GM12873 (cell line): ENCODE measurements at regions not wholly inside any gene's neighbourhood (a gene's known extent, or its start where the extent isn't known, plus 50 kb on each side); places are given as distances from the start of the nearest gene placed in this dataset.

Experiments
- TF ChIP-seq, protein P1 (sequence below): IDR thresholded peaks from 2 replicates; pipeline ENCODE4 v1.5.1; 2012; ENCODE audit warnings: low read depth, mild to moderate bottlenecking, moderate library complexity, low read length, control low read depth; ENCODE audit not compliant: insufficient read depth; ENCODE audit errors: missing control alignments

DNA sequence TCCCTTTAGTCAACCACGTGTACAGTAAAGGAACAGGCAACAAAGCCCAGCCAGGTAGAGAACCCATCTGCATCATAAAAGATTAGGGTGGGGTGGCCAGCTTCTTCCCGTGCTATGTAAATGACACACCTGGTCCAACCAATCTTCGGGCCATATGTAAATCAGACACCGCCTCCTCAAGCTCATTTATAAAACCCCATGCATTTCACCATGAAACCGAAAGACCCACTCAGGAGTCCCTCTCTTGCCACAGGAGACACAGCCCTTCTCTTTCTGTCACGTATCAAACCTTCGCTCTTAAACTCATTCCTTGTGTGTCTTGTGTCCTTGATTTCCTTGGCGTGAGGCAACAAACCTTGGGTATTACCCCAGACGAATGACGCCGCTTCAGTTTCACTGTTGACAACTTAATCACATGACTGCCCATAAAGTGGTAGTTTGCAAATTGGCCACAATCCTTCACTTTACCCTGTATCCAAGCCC is 59.8 kb upstream of the TBPL2 start:
- TF ChIP-seq, protein P1, sequence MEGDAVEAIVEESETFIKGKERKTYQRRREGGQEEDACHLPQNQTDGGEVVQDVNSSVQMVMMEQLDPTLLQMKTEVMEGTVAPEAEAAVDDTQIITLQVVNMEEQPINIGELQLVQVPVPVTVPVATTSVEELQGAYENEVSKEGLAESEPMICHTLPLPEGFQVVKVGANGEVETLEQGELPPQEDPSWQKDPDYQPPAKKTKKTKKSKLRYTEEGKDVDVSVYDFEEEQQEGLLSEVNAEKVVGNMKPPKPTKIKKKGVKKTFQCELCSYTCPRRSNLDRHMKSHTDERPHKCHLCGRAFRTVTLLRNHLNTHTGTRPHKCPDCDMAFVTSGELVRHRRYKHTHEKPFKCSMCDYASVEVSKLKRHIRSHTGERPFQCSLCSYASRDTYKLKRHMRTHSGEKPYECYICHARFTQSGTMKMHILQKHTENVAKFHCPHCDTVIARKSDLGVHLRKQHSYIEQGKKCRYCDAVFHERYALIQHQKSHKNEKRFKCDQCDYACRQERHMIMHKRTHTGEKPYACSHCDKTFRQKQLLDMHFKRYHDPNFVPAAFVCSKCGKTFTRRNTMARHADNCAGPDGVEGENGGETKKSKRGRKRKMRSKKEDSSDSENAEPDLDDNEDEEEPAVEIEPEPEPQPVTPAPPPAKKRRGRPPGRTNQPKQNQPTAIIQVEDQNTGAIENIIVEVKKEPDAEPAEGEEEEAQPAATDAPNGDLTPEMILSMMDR, result no peak

DNA sequence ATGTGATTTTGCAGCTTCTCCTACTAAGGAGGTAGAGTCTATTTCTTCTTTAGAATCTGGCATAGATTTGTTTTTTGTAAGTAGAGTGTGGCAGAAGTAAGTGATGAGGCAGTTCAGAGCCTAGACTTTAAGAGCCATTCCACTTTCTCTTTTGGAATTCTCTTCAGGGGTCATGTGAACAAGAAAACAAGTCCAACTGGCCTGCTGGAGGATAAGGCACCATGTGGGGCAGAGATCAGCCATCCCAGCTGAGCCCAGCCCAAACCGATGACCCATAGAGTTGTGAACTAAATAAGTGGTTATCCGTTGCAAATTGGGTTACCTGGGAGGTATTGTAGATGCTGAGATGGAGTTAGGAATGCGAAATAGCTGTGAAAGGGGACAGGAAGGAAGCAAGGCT is 60.3 kb upstream of the TBPL2 start:
- TF ChIP-seq, protein P1, result no peak

DNA sequence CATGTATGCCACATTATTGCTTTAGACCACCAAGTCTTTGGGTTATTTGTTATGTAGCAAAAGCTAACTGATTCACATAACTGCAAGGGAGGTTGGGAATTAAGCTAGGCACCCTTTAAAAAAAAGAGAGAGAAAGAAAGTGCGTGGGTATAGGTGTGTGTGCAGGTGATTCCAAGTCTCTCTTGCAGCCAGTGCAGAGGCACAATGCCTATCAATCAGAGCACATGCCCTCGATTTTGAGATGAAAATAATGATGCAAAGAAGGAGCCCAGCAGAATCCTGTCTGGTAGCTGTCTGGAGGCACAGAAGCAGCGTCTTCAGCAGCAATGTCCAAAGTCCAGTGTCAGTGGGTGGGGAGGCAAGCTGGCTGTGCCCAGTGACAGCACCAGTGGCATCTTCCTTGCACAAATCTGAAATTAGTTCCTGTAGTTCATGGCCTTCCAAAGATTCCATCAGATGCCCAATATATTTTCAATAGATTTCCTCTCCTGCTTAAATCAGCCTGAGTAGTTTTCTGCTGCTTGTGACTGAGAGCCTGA is 62.4 kb upstream of the TBPL2 start:
- TF ChIP-seq, protein P1, result no peak

DNA sequence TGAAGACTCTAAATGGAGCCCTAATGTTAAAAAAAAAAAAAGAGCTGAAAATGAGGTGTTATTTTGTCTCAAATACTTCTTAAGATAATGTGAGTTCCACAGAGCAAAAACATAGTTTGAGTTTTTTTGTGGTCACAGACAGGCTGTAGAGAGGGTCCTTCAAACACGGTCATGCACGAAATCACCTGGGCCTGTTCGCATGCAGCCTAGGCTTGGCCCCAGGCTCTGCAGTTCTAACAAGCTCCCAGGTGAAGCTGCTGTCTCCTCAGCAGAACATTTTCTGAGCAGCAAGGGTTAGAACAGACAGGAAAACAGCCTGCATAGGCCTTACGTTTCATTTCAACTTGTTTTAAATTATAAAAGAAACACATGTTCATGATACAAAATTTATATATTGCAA is 65.4 kb upstream of the TBPL2 start:
- TF ChIP-seq, protein P1, result no peak

DNA sequence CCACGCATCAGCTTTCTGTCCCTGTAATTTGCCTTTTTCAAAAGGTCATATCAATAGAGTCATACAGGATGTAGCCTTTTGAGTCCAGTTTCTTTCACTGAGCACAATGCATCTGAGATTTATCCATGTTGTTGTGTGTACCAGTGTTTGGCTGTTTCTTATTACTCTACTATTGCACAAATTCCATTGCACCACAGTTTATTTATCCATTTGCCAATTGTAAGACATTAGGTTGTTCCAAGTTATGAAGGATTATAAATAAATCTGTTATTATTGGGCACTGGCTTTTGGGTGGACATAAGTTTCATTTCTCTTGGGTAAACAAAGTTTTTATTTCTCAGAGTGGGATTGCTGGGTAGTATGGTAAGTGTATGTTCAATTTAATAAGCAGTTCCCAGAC is 68.3 kb upstream of the TBPL2 start:
- TF ChIP-seq, protein P1, result no peak

DNA sequence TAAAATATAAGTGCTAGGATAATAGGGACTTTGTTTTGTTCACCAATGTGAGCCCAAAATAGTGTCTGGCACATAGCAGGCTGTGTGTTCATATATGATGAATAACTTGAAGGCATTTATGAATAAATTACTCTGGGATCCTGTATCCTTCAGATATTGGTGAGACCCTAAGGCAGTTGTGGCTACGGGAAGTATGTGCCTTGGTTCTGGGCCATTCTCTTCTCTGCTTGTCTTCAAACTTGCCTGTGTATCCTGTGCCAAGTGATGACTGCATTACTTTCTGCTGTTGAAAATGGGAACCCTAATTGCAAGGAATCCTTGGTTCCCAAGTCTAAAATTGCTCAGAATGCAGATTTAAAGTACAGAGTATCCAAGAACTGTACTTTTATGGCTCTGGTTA is 67.6 kb upstream of the KTN1 start:
- TF ChIP-seq, protein P1, result no peak

DNA sequence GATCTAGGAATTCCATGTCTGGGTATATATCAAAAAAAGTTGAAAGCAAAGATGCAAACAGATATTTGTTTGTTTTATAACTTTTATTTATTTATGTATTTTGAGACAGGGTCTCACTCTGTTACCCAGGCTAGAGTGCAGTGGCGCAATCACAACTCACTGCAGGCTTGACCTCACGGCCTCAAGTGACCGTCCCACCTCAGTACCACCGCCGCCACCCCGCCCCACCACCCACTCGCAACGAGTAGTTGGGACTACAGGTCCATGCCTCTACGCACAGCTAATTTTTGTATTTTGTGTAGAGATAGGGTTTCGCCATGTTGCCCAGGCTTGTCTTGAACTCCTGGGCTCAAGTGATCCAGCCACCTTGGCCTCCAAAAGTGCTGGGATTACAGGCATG is 66.5 kb upstream of the KTN1 start:
- TF ChIP-seq, protein P1, result no peak
